ENCODE measurements at regions not wholly inside any gene's neighbourhood (a gene's known extent, or its start where the extent isn't known, plus 50 kb on each side); places are given as distances from the start of the nearest gene placed in this dataset.

GRCh38 chr2:228374741-228375140, 193.3 kb upstream of the SPHKAP start:
- ATAC-seq, result no peak
- TF ChIP-seq TCF4 (CRISPR knock-in tag; IDR thresholded peaks at IDR 0.05; ENCODE audit: borderline replicate concordance), result no peak
- TF ChIP-seq CSRNP3 (CRISPR knock-in tag; IDR thresholded peaks at IDR 0.05), result no peak
- no peak for TF ChIP-seq POU6F1 (CRISPR knock-in tag; IDR thresholded peaks at IDR 0.05; ENCODE audit: borderline replicate concordance, low read depth)
- no peak for TF ChIP-seq BACH2 (CRISPR knock-in tag; IDR thresholded peaks at IDR 0.05; ENCODE audit: borderline replicate concordance)
- no peak for TF ChIP-seq GLIS3 (CRISPR knock-in tag; IDR thresholded peaks at IDR 0.05)
- TF ChIP-seq RARB (CRISPR knock-in tag; IDR thresholded peaks at IDR 0.05), result no peak
- TF ChIP-seq, protein P1, sequence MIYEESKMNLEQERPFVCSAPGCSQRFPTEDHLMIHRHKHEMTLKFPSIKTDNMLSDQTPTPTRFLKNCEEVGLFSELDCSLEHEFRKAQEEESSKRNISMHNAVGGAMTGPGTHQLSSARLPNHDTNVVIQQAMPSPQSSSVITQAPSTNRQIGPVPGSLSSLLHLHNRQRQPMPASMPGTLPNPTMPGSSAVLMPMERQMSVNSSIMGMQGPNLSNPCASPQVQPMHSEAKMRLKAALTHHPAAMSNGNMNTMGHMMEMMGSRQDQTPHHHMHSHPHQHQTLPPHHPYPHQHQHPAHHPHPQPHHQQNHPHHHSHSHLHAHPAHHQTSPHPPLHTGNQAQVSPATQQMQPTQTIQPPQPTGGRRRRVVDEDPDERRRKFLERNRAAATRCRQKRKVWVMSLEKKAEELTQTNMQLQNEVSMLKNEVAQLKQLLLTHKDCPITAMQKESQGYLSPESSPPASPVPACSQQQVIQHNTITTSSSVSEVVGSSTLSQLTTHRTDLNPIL (CRISPR knock-in tag; IDR thresholded peaks at IDR 0.05; ENCODE audit: low read depth), result no peak
- TF ChIP-seq ZNF70 (CRISPR knock-in tag; IDR thresholded peaks at IDR 0.05), result no peak
- TF ChIP-seq OSR1 (CRISPR knock-in tag; IDR thresholded peaks at IDR 0.05), result no peak
- no peak for TF ChIP-seq ESRRG (CRISPR knock-in tag; IDR thresholded peaks at IDR 0.05)
- TF ChIP-seq PPARA (CRISPR knock-in tag; IDR thresholded peaks at IDR 0.05; ENCODE audit: borderline replicate concordance), result no peak
- TF ChIP-seq ZC3H10 (CRISPR knock-in tag; IDR thresholded peaks at IDR 0.05), result no peak
- TF ChIP-seq, protein P2, sequence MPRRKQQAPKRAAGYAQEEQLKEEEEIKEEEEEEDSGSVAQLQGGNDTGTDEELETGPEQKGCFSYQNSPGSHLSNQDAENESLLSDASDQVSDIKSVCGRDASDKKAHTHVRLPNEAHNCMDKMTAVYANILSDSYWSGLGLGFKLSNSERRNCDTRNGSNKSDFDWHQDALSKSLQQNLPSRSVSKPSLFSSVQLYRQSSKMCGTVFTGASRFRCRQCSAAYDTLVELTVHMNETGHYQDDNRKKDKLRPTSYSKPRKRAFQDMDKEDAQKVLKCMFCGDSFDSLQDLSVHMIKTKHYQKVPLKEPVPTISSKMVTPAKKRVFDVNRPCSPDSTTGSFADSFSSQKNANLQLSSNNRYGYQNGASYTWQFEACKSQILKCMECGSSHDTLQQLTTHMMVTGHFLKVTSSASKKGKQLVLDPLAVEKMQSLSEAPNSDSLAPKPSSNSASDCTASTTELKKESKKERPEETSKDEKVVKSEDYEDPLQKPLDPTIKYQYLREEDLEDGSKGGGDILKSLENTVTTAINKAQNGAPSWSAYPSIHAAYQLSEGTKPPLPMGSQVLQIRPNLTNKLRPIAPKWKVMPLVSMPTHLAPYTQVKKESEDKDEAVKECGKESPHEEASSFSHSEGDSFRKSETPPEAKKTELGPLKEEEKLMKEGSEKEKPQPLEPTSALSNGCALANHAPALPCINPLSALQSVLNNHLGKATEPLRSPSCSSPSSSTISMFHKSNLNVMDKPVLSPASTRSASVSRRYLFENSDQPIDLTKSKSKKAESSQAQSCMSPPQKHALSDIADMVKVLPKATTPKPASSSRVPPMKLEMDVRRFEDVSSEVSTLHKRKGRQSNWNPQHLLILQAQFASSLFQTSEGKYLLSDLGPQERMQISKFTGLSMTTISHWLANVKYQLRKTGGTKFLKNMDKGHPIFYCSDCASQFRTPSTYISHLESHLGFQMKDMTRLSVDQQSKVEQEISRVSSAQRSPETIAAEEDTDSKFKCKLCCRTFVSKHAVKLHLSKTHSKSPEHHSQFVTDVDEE (CRISPR knock-in tag; IDR thresholded peaks at IDR 0.05), result no peak
- TF ChIP-seq ZNF8 (CRISPR knock-in tag; IDR thresholded peaks at IDR 0.05), result no peak
- no peak for TF ChIP-seq TOX (CRISPR knock-in tag; IDR thresholded peaks at IDR 0.05; ENCODE audit: borderline replicate concordance)
- no peak for TF ChIP-seq ISL1 (CRISPR knock-in tag; IDR thresholded peaks at IDR 0.05)

- TF ChIP-seq GLIS3 (CRISPR knock-in tag; IDR thresholded peaks at IDR 0.05), result no peak
- TF ChIP-seq, protein P2 (CRISPR knock-in tag; IDR thresholded peaks at IDR 0.05), result no peak
- no peak for TF ChIP-seq ZFP30 (CRISPR knock-in tag; IDR thresholded peaks at IDR 0.05)
- TF ChIP-seq BACH2 (CRISPR knock-in tag; IDR thresholded peaks at IDR 0.05; ENCODE audit: borderline replicate concordance), result no peak
- TF ChIP-seq TCF4 (CRISPR knock-in tag; IDR thresholded peaks at IDR 0.05; ENCODE audit: borderline replicate concordance), result no peak
- TF ChIP-seq TOX (CRISPR knock-in tag; IDR thresholded peaks at IDR 0.05; ENCODE audit: borderline replicate concordance), result no peak
- TF ChIP-seq RARB (CRISPR knock-in tag; IDR thresholded peaks at IDR 0.05), result no peak
Measured at GRCh38 chr2:228373191-228373590, 191.7 kb upstream of the SPHKAP start.

GRCh38 chr2:228372212-228372611, 190.7 kb upstream of the SPHKAP start:
- no peak for ATAC-seq

More at GRCh38 chr2:228373191-228373590, 191.7 kb upstream of the SPHKAP start:
- no peak for ATAC-seq

More at GRCh38 chr2:228372212-228372611, 190.7 kb upstream of the SPHKAP start:
- TF ChIP-seq PPARA (CRISPR knock-in tag; IDR thresholded peaks at IDR 0.05; ENCODE audit: borderline replicate concordance) (no peak), ZNF8 (CRISPR knock-in tag; IDR thresholded peaks at IDR 0.05) (no peak), ZNF565 (CRISPR knock-in tag; conservative IDR thresholded peaks at IDR 0.05; ENCODE audit: low read depth) (no peak), SNAI2 (CRISPR knock-in tag; IDR thresholded peaks at IDR 0.05) (no peak)
- TF ChIP-seq, protein P1 (CRISPR knock-in tag; IDR thresholded peaks at IDR 0.05; ENCODE audit: low read depth), result no peak

Measured in SK-N-SH treated with all-trans-retinoic acid at 6 μM for 48 hours (cell line).